ENCODE measurements at regions not wholly inside any gene's neighbourhood (a gene's known extent, or its start where the extent isn't known, plus 50 kb on each side); places are given as distances from the start of the nearest gene placed in this dataset.
"Not testable (repeated sequence)": the region's sequence is repeated elsewhere in the genome, so short reads cannot be mapped to it uniquely, and the experiment has no call there.

GRCh38 chr4:96342790-96343455, 503.0 kb downstream of the PDHA2 start:
- DNase-seq = no peak

- no peak for DNase-seq
Measured at GRCh38 chr4:96343836-96344235, 503.9 kb downstream of the PDHA2 start.

- no peak for DNase-seq
Measured at GRCh38 chr4:96347582-96347981, 507.7 kb downstream of the PDHA2 start.

GRCh38 chr4:96352051-96352517, 512.2 kb downstream of the PDHA2 start:
- no peak for DNase-seq

- DNase-seq = no peak
Measured at GRCh38 chr4:96354036-96354712, 514.3 kb downstream of the PDHA2 start.

- DNase-seq = no peak
Measured at GRCh38 chr4:96355414-96355813, 515.5 kb downstream of the PDHA2 start.

- DNase-seq = no peak
Measured at GRCh38 chr4:96356591-96357370, 516.9 kb downstream of the PDHA2 start.

GRCh38 chr4:96366632-96367031, 526.7 kb downstream of the PDHA2 start:
- DNase-seq = no peak

GRCh38 chr4:96375367-96375766, 535.5 kb downstream of the PDHA2 start:
- DNase-seq = no peak

- DNase-seq = no peak
Measured at GRCh38 chr4:96379524-96379923, 539.6 kb downstream of the PDHA2 start.

GRCh38 chr4:96380106-96380505, 540.2 kb downstream of the PDHA2 start:
- DNase-seq = no peak

GRCh38 chr4:96383349-96383748, 543.5 kb downstream of the PDHA2 start:
- no peak for DNase-seq

GRCh38 chr4:96389770-96390169, 549.9 kb downstream of the PDHA2 start:
- no peak for DNase-seq

GRCh38 chr4:96390404-96390803, 550.5 kb downstream of the PDHA2 start:
- no peak for DNase-seq

GRCh38 chr4:96395747-96396146, 555.9 kb downstream of the PDHA2 start:
- DNase-seq = no peak

- DNase-seq = no peak
Measured at GRCh38 chr4:96406742-96407141, 566.8 kb downstream of the PDHA2 start.

GRCh38 chr4:96407225-96407624, 567.3 kb downstream of the PDHA2 start:
- no peak for DNase-seq

- DNase-seq = no peak
Measured at GRCh38 chr4:96407738-96408463, 568.0 kb downstream of the PDHA2 start.

- not testable (repeated sequence) for DNase-seq
Measured at GRCh38 chr4:96414853-96415252, 575.0 kb downstream of the PDHA2 start.

GRCh38 chr4:96429657-96430056, 589.8 kb downstream of the PDHA2 start:
- no peak for DNase-seq

- no peak for DNase-seq
Measured at GRCh38 chr4:96431094-96431493, 591.2 kb downstream of the PDHA2 start.

GRCh38 chr4:96448315-96448872, 608.5 kb downstream of the PDHA2 start:
- DNase-seq = no peak

Measured in NCI-H1694 treated with DMSO at 0.1 percent for 48 hours (cell line).